ENCODE measurements at regions not wholly inside any gene's neighbourhood (a gene's known extent, or its start where the extent isn't known, plus 50 kb on each side); places are given as distances from the start of the nearest gene placed in this dataset.

GRCh38 chr5:7185742-7186141 lies 210.2 kb upstream of the ADCY2 start (continued):
- TF ChIP-seq ZNF532 (CRISPR knock-in tag; IDR thresholded peaks at IDR 0.05; ENCODE audit: borderline replicate concordance) (no peak), E2F5 (CRISPR knock-in tag; IDR thresholded peaks at IDR 0.05) (no peak), SP1 (CRISPR knock-in tag; conservative IDR thresholded peaks at IDR 0.05) (no peak), ZNF121 (CRISPR knock-in tag; IDR thresholded peaks at IDR 0.05) (no peak), NFYB (CRISPR knock-in tag; conservative IDR thresholded peaks at IDR 0.05; ENCODE audit: low read depth) (no peak), HMGXB4 (CRISPR knock-in tag; IDR thresholded peaks at IDR 0.05) (no peak)

- no peak overlapping the region for H3K4me3 Mint-ChIP-seq
- H3K27me3 Mint-ChIP-seq (ENCODE audit: low read depth), result no peaks in the 10 kb centered on the region
- H3K27ac Mint-ChIP-seq, result no peak overlapping the region
- TF ChIP-seq GABPB1 (CRISPR knock-in tag; IDR thresholded peaks at IDR 0.05), result no peak
- no peak for TF ChIP-seq NR1H2 (CRISPR knock-in tag; IDR thresholded peaks at IDR 0.05)
- TF ChIP-seq TP53 (CRISPR knock-in tag; IDR thresholded peaks at IDR 0.05), result no peak
- no peak for TF ChIP-seq ZSCAN18 (CRISPR knock-in tag; IDR thresholded peaks at IDR 0.05)
- no peak for TF ChIP-seq HMGA2 (CRISPR knock-in tag; IDR thresholded peaks at IDR 0.05)
- no peak for TF ChIP-seq ATF2 (CRISPR knock-in tag; IDR thresholded peaks at IDR 0.05; ENCODE audit: borderline replicate concordance, low read depth)
- peaks cover 3% of the 10 kb centered on the region; the same call in 1 of the 2 replicates for H3K4me1 Mint-ChIP-seq
- DNase-seq (ENCODE audit: low spot score) (no peak), ATAC-seq (no peak)
- POLR2A ChIA-PET, result no interaction called here
- no peaks in the 10 kb centered on the region for H3K9me3 Mint-ChIP-seq
- CTCF ChIA-PET, result no interaction called here
- H3K36me3 Mint-ChIP-seq, result no peaks in the 10 kb centered on the region
Observed at GRCh38 chr5:7186818-7187217, 209.1 kb upstream of the ADCY2 start.

- Mint-ChIP-seq H3K4me1 (peaks cover 14% of the 10 kb centered on the region), H3K4me3 (no peak overlapping the region), H3K27me3 (ENCODE audit: low read depth) (peaks cover 5% of the 10 kb centered on the region; the same call in 1 of the 2 replicates), H3K27ac (no peak overlapping the region), H3K9me3 (peaks cover 12% of the 10 kb centered on the region; the same call in 1 of the 2 replicates), H3K36me3 (no peaks in the 10 kb centered on the region)
- TF ChIP-seq RELA (CRISPR knock-in tag; IDR thresholded peaks at IDR 0.05; ENCODE audit: borderline replicate concordance) (no peak), CTCF (IDR thresholded peaks at IDR 0.05) (no peak), ATF1 (CRISPR knock-in tag; IDR thresholded peaks at IDR 0.05) (no peak), ZNF416 (CRISPR knock-in tag; IDR thresholded peaks at IDR 0.05) (no peak)
- no peak for ATAC-seq
- DNase-seq (ENCODE audit: low spot score), result no peak
- CTCF ChIA-PET, result interaction anchor here (0.8 kb wide), 1 partner anchor 371 kb away, joined by 3 read pairs; no protein-coding TSS in a partner anchor
- POLR2A ChIA-PET, result no interaction called here
Observed at GRCh38 chr5:7190712-7191250, 205.2 kb upstream of the ADCY2 start.
